ENCODE measurements at regions not wholly inside any gene's neighbourhood (a gene's known extent, or its start where the extent isn't known, plus 50 kb on each side); places are given as distances from the start of the nearest gene placed in this dataset.

GRCh38 chr9:1332156-1332555 is 282.0 kb downstream of the DMRT2 start:
- no peaks in the 10 kb centered on the region for H3K9me3 ChIP-seq (ENCODE audit: low read length)
- no peaks in the 10 kb centered on the region for H3K79me2 ChIP-seq (ENCODE audit: insufficient read depth, low read length)
- H3K4me2 ChIP-seq (ENCODE audit: low read length), result no peak overlapping the region
- no peak overlapping the region for H2AFZ ChIP-seq (ENCODE audit: low read length)
- H3K4me1 ChIP-seq (ENCODE audit: insufficient read depth, low read length, severe bottlenecking), result no peaks in the 10 kb centered on the region
- no peak overlapping the region for H3K4me3 ChIP-seq (ENCODE audit: low read depth, low read length, poor library complexity, severe bottlenecking)
- H3K27ac ChIP-seq (ENCODE audit: low read depth, low read length, poor library complexity, severe bottlenecking), result no peak overlapping the region
- no peak overlapping the region for H3K9ac ChIP-seq (ENCODE audit: low read length)
- H3K27me3 ChIP-seq (ENCODE audit: insufficient read depth, low read length), result no peaks in the 10 kb centered on the region
- TF ChIP-seq CTCF (IDR thresholded peaks at IDR 0.05; ENCODE audit: low read length) (no peak), EZH2 (IDR thresholded peaks at IDR 0.05; ENCODE audit: borderline replicate concordance, low read length) (no peak)
- no peaks in the 10 kb centered on the region for H4K20me1 ChIP-seq (ENCODE audit: insufficient read depth, low read length)
- no peaks in the 10 kb centered on the region for H3K36me3 ChIP-seq (ENCODE audit: insufficient read depth, low read length)
- H3K9me2 ChIP-seq (ENCODE audit: low read depth, low read length), result no peaks in the 10 kb centered on the region
- no peaks in the 10 kb centered on the region for H3F3A ChIP-seq (ENCODE audit: insufficient read depth, low read length)

GRCh38 chr9:1335174-1335573 is 285.0 kb downstream of the DMRT2 start:
- H3F3A ChIP-seq (ENCODE audit: insufficient read depth, low read length), result no peaks in the 10 kb centered on the region
- TF ChIP-seq EZH2 (IDR thresholded peaks at IDR 0.05; ENCODE audit: borderline replicate concordance, low read length), result no peak
- TF ChIP-seq CTCF (IDR thresholded peaks at IDR 0.05; ENCODE audit: low read length), result no peak
- H3K9me2 ChIP-seq (ENCODE audit: low read depth, low read length), result no peaks in the 10 kb centered on the region
- H3K4me3 ChIP-seq (ENCODE audit: low read depth, low read length, poor library complexity, severe bottlenecking), result no peak overlapping the region
- no peaks in the 10 kb centered on the region for H3K9me3 ChIP-seq (ENCODE audit: low read length)
- H3K4me1 ChIP-seq (ENCODE audit: insufficient read depth, low read length, severe bottlenecking), result no peaks in the 10 kb centered on the region
- H3K79me2 ChIP-seq (ENCODE audit: insufficient read depth, low read length), result no peaks in the 10 kb centered on the region
- no peak overlapping the region for H2AFZ ChIP-seq (ENCODE audit: low read length)
- no peaks in the 10 kb centered on the region for H3K36me3 ChIP-seq (ENCODE audit: insufficient read depth, low read length)
- H3K27me3 ChIP-seq (ENCODE audit: insufficient read depth, low read length), result no peaks in the 10 kb centered on the region
- no peak overlapping the region for H3K27ac ChIP-seq (ENCODE audit: low read depth, low read length, poor library complexity, severe bottlenecking)
- no peak overlapping the region for H3K4me2 ChIP-seq (ENCODE audit: low read length)
- no peak overlapping the region for H3K9ac ChIP-seq (ENCODE audit: low read length)
- H4K20me1 ChIP-seq (ENCODE audit: insufficient read depth, low read length), result no peaks in the 10 kb centered on the region

GRCh38 chr9:1337169-1337568 is 287.0 kb downstream of the DMRT2 start:
- Histone ChIP-seq H2AFZ (ENCODE audit: low read length) (no peak overlapping the region), H3K79me2 (ENCODE audit: insufficient read depth, low read length) (no peaks in the 10 kb centered on the region), H3K9me2 (ENCODE audit: low read depth, low read length) (no peaks in the 10 kb centered on the region), H3K4me1 (ENCODE audit: insufficient read depth, low read length, severe bottlenecking) (no peaks in the 10 kb centered on the region), H3K27me3 (ENCODE audit: insufficient read depth, low read length) (no peaks in the 10 kb centered on the region), H3F3A (ENCODE audit: insufficient read depth, low read length) (no peaks in the 10 kb centered on the region), H3K9ac (ENCODE audit: low read length) (no peak overlapping the region), H3K4me2 (ENCODE audit: low read length) (no peak overlapping the region), H3K4me3 (ENCODE audit: low read depth, low read length, poor library complexity, severe bottlenecking) (no peak overlapping the region), H3K36me3 (ENCODE audit: insufficient read depth, low read length) (no peaks in the 10 kb centered on the region), H3K27ac (ENCODE audit: low read depth, low read length, poor library complexity, severe bottlenecking) (no peak overlapping the region), H3K9me3 (ENCODE audit: low read length) (no peaks in the 10 kb centered on the region), H4K20me1 (ENCODE audit: insufficient read depth, low read length) (no peaks in the 10 kb centered on the region)
- TF ChIP-seq EZH2 (IDR thresholded peaks at IDR 0.05; ENCODE audit: borderline replicate concordance, low read length) (no peak), CTCF (IDR thresholded peaks at IDR 0.05; ENCODE audit: low read length) (no peak)

Data from OCI-LY1 (cell line).